Neural crest cell (in vitro differentiated cells): ENCODE measurements at regions not wholly inside any gene's neighbourhood (a gene's known extent, or its start where the extent isn't known, plus 50 kb on each side); places are given as distances from the start of the nearest gene placed in this dataset.

Source experiments
- DNase-seq: peaks from one replicate; pipeline ENCODE4 v3.0.0; 2021; ENCODE audit warnings: low read depth, mixed read lengths, low spot score
- H3K27ac Mint-ChIP-seq: one replicate; pipeline ENCODE4 v1.8.0; 2021; ENCODE audit warnings: mild to moderate bottlenecking, mixed read lengths; ENCODE audit not compliant: unreplicated experiment
- H3K27me3 Mint-ChIP-seq: 2 replicates; pipeline ENCODE4 v1.8.0; 2021; ENCODE audit warnings: low read depth, mild to moderate bottlenecking, mixed read lengths
- H3K36me3 Mint-ChIP-seq: 2 replicates; pipeline ENCODE4 v1.8.0; 2021; ENCODE audit warnings: low read depth, mild to moderate bottlenecking, mixed read lengths
- H3K4me1 Mint-ChIP-seq: 2 replicates; pipeline ENCODE4 v1.8.0; 2021; ENCODE audit warnings: mixed read lengths
- H3K4me3 Mint-ChIP-seq: one replicate; pipeline ENCODE4 v1.8.0; 2021; ENCODE audit warnings: mild to moderate bottlenecking, mixed read lengths
- H3K9me3 Mint-ChIP-seq: 2 replicates; pipeline ENCODE4 v1.8.0; 2021; ENCODE audit warnings: mixed read lengths
- CTCF ChIP-seq: fragments of 200-600 bp; sonication (generic); conservative IDR thresholded peaks from 2 replicates; pipeline ENCODE4 v1.5.0; 2021; ENCODE audit warnings: antibody characterized with exemption, mild to moderate bottlenecking

- no peak for TF ChIP-seq CTCF
- Mint-ChIP-seq H3K9me3 (no peaks in the 10 kb centered on the region), H3K4me3 (no peak overlapping the region)
Measured at GRCh38 chr3:59607656-59608055, 557.8 kb upstream of the CFAP20DC start.

DNA sequence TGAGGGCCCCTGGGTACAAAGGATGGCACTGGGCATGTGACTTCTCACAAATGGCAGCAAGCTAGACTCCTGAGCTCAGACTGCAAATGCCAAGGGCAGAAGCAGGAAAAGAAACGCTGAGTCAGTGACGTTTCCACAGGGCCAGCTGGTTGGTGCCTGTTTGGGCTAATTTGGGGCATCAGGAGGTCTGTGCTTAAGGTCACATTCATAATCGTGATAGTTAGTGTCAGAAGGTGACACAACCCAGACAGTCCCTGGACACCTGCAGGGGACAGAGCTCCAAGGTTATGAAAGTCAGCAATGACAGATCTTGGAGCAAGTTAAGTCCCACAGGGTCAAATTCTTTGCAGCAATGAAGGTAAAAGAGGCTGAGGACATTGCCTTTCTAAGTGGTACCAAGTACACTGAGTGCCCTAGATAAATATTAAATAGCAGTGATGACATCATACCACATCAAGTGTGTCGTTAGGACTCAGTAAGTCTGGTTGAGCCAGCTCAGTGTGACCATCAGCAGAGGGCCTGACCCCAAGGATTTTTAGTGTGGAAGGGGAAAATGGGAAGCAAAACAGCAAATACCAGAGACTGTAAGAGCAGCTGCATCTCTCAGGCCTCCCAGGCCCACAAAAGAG, 556.9 kb upstream of the CFAP20DC start:
- H3K4me1 Mint-ChIP-seq, result peaks cover 26% of the 10 kb centered on the region
- no peak overlapping the region for H3K27ac Mint-ChIP-seq
- H3K4me3 Mint-ChIP-seq, result no peak overlapping the region
- no peak for TF ChIP-seq CTCF
- H3K27me3 Mint-ChIP-seq, result no peaks in the 10 kb centered on the region
- no peaks in the 10 kb centered on the region for H3K36me3 Mint-ChIP-seq
- no peak for DNase-seq
- no peaks in the 10 kb centered on the region for H3K9me3 Mint-ChIP-seq

More at GRCh38 chr3:59607656-59608055, 557.8 kb upstream of the CFAP20DC start:
- Mint-ChIP-seq H3K27ac (no peak overlapping the region), H3K36me3 (no peaks in the 10 kb centered on the region), H3K27me3 (no peaks in the 10 kb centered on the region), H3K4me1 (peaks cover 26% of the 10 kb centered on the region)
- no peak for DNase-seq

- H3K9me3 Mint-ChIP-seq, result no peaks in the 10 kb centered on the region
- no peak overlapping the region for H3K27ac Mint-ChIP-seq
- no peaks in the 10 kb centered on the region for H3K27me3 Mint-ChIP-seq
- H3K36me3 Mint-ChIP-seq, result no peaks in the 10 kb centered on the region
- TF ChIP-seq CTCF, result no peak
- no peak overlapping the region for H3K4me3 Mint-ChIP-seq
- H3K4me1 Mint-ChIP-seq, result peaks cover 20% of the 10 kb centered on the region
- DNase-seq, result no peak
Measured at GRCh38 chr3:59605944-59606534, 556.2 kb upstream of the CFAP20DC start.

- Mint-ChIP-seq H3K4me1 (peaks cover 15% of the 10 kb centered on the region), H3K27me3 (no peaks in the 10 kb centered on the region), H3K9me3 (no peaks in the 10 kb centered on the region), H3K27ac (no peak overlapping the region), H3K4me3 (no peak overlapping the region), H3K36me3 (no peaks in the 10 kb centered on the region)
- no peak for TF ChIP-seq CTCF
- no peak for DNase-seq
Measured at GRCh38 chr3:59605318-59605717, 555.5 kb upstream of the CFAP20DC start.

DNA sequence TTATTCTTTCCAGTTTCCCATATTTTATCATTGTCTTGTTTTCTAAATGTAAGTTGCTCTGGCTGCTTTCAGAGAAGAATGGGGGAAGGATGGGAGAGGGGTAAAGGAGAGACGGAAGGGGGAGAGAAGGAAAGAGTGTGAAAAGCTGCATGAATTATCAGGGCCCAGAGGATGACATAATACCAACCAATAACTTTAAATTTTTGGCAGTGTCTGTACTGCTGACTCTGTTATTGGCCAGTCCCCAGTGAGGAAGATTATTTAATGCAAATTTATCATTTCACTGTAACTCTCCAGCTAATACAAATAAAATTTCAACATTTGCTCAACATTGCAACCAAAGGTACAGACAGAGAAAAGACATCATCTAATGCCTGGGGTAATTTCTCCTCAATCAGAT, 551.7 kb upstream of the CFAP20DC start:
- no peaks in the 10 kb centered on the region for H3K36me3 Mint-ChIP-seq
- no peaks in the 10 kb centered on the region for H3K4me1 Mint-ChIP-seq

More for the DNA sequence above, 551.7 kb upstream of the CFAP20DC start:
- no peak for TF ChIP-seq CTCF
- Mint-ChIP-seq H3K9me3 (no peaks in the 10 kb centered on the region), H3K27ac (no peak overlapping the region), H3K4me3 (no peak overlapping the region), H3K27me3 (no peaks in the 10 kb centered on the region)
- DNase-seq, result no peak
